HG03280 (cell line): ENCODE measurements at regions not wholly inside any gene's neighbourhood (a gene's known extent, or its start where the extent isn't known, plus 50 kb on each side); places are given as distances from the start of the nearest gene placed in this dataset.

Source experiments
- ATAC-seq: cut with Tn5 transposase; IDR thresholded peaks from one replicate; pipeline ENCODE4 v1.9.1; 2021; ENCODE audit warnings: mild to moderate bottlenecking, moderate library complexity; ENCODE audit not compliant: unreplicated experiment

- ATAC-seq = no peak
These were observed 52.8 kb downstream of the SOX2 start for GRCh38 chr3:181764544-181764943.

- ATAC-seq = no peak
These were observed 58.6 kb downstream of the SOX2 start for GRCh38 chr3:181770296-181770695.

GRCh38 chr3:181771120-181771519, 59.4 kb downstream of the SOX2 start:
- ATAC-seq = no peak

GRCh38 chr3:181772166-181772565, 60.4 kb downstream of the SOX2 start:
- ATAC-seq = no peak

- no peak for ATAC-seq
These were observed 62.2 kb downstream of the SOX2 start for GRCh38 chr3:181773921-181774320.

- no peak for ATAC-seq
These were observed 70.7 kb downstream of the SOX2 start for GRCh38 chr3:181782306-181782954.

- ATAC-seq = no peak
These were observed 78.8 kb downstream of the SOX2 start for GRCh38 chr3:181790561-181790960.

- ATAC-seq = no peak
These were observed 79.6 kb downstream of the SOX2 start for GRCh38 chr3:181791056-181791955.

- ATAC-seq = no peak
These were observed 81.3 kb downstream of the SOX2 start for GRCh38 chr3:181793006-181793405.

GRCh38 chr3:181794011-181794790, 82.5 kb downstream of the SOX2 start:
- no peak for ATAC-seq

- ATAC-seq = no peak
These were observed 84.9 kb downstream of the SOX2 start for GRCh38 chr3:181796641-181797040.

GRCh38 chr3:181797431-181797830, 85.7 kb downstream of the SOX2 start:
- ATAC-seq = no peak

- no peak for ATAC-seq
These were observed 94.0 kb downstream of the SOX2 start for GRCh38 chr3:181805703-181806102.

GRCh38 chr3:181808053-181808452, 96.3 kb downstream of the SOX2 start:
- no peak for ATAC-seq

- ATAC-seq = no peak
These were observed 112.0 kb downstream of the SOX2 start for GRCh38 chr3:181823716-181824115.

GRCh38 chr3:181824961-181825360, 113.2 kb downstream of the SOX2 start:
- ATAC-seq = no peak

GRCh38 chr3:181839039-181839915, 127.6 kb downstream of the SOX2 start:
- ATAC-seq = peak; percentile 16

GRCh38 chr3:181839916-181840297, 128.2 kb downstream of the SOX2 start:
- ATAC-seq = peak; percentile 72

GRCh38 chr3:181844211-181844610, 132.5 kb downstream of the SOX2 start:
- no peak for ATAC-seq

GRCh38 chr3:181847276-181847675, 135.6 kb downstream of the SOX2 start:
- no peak for ATAC-seq

- no peak for ATAC-seq
These were observed 139.3 kb downstream of the SOX2 start for GRCh38 chr3:181851063-181851462.
